IMR-90 (cell line): ENCODE measurements at regions not wholly inside any gene's neighbourhood (a gene's known extent, or its start where the extent isn't known, plus 50 kb on each side); places are given as distances from the start of the nearest gene placed in this dataset.

Experiments used
- ATAC-seq: fragments of 200-7000 bp; cut with Tn5 transposase; 2 replicates; pipeline ENCODE4 v1.9.1; 2020; ENCODE audit warnings: low read depth, mild to moderate bottlenecking, moderate library complexity
- BruUV-seq: library from RNA; stranded (reverse); fragments of 400-500 nt; replicated peaks from 2 replicates; lab custom pipeline; 2021; lab: Mats Ljungman, UMichigan
- CTCF ChIA-PET: fragments of 300-600 bp; formaldehyde crosslinking; extraction: SDS; loops from one replicate; lab custom pipeline; 2021; ENCODE audit warnings: antibody characterized with exemption; lab: Yijun Ruan, JAX
- POLR2A ChIA-PET: fragments of 300-600 bp; sonication (Branson Sonifier 250); formaldehyde crosslinking; loops from one replicate; lab custom pipeline; 2022; ENCODE audit warnings: antibody characterized with exemption; ENCODE audit not compliant: unreplicated experiment; lab: Charles Lee
- DNase-seq: peaks from one replicate; pipeline ENCODE4 v3.0.0; 2013
- H2AFZ ChIP-seq: replicated peaks from 2 replicates; pipeline ENCODE3; 2013; ENCODE audit warnings: low read length, mild to moderate bottlenecking; ENCODE audit not compliant: poor library complexity
- H2AK5ac ChIP-seq: 2 replicates; pipeline ENCODE4 v1.6.1; 2013; ENCODE audit warnings: low read depth, low read length, inconsistent platforms
- H2AK9ac ChIP-seq: replicated peaks from 2 replicates; pipeline ENCODE3; 2013; ENCODE audit warnings: mild to moderate bottlenecking, low read depth, low read length, moderate library complexity; ENCODE audit not compliant: poor library complexity
- H2BK120ac ChIP-seq: 2 replicates; pipeline ENCODE4 v1.6.1; 2013; ENCODE audit warnings: low read depth, low read length, inconsistent platforms
- H2BK15ac ChIP-seq: 3 replicates; pipeline ENCODE4 v1.6.1; 2013; ENCODE audit warnings: low read depth, low read length, inconsistent platforms
- H2BK20ac ChIP-seq: 2 replicates; pipeline ENCODE4 v1.6.1; 2013; ENCODE audit warnings: low read depth, mild to moderate bottlenecking, inconsistent platforms, low read length, moderate library complexity
- H2BK5ac ChIP-seq: 2 replicates; pipeline ENCODE4 v1.6.1; 2013; ENCODE audit warnings: mild to moderate bottlenecking, low read depth, low read length, inconsistent platforms; ENCODE audit not compliant: poor library complexity, severe bottlenecking
- H3K14ac ChIP-seq: replicated peaks from 2 replicates; pipeline ENCODE4 v1.6.1; 2013; ENCODE audit warnings: low read depth, low read length, inconsistent platforms
- H3K18ac ChIP-seq: 2 replicates; pipeline ENCODE4 v1.6.1; 2013; ENCODE audit warnings: low read depth, low read length, control low read depth
- H3K23ac ChIP-seq: 2 replicates; pipeline ENCODE4 v1.6.1; 2013; ENCODE audit warnings: low read depth, low read length, inconsistent platforms
- H3K27ac ChIP-seq: 2 replicates; pipeline ENCODE4 v1.5.1; 2013; ENCODE audit warnings: mild to moderate bottlenecking, control low read depth, low read length; ENCODE audit not compliant: insufficient read depth
- H3K27me3 ChIP-seq: 2 replicates; pipeline ENCODE4 v1.6.1; 2013; ENCODE audit warnings: low read length; ENCODE audit not compliant: control insufficient read depth, insufficient read depth
- H3K36me3 ChIP-seq: 2 replicates; pipeline ENCODE4 v1.6.1; 2013; ENCODE audit warnings: low read length, mixed read lengths; ENCODE audit not compliant: control insufficient read depth, insufficient read depth
- H3K4ac ChIP-seq: 2 replicates; pipeline ENCODE4 v1.6.1; 2013; ENCODE audit warnings: low read depth, low read length, inconsistent platforms
- H3K4me1 ChIP-seq: 2 replicates; pipeline ENCODE4 v1.6.1; 2013; ENCODE audit warnings: low read length, mixed read lengths; ENCODE audit not compliant: control insufficient read depth, insufficient read depth
- H3K4me2 ChIP-seq: 2 replicates; pipeline ENCODE4 v1.6.1; 2013; ENCODE audit warnings: low read depth, mild to moderate bottlenecking, control low read depth, low read length, moderate library complexity
- H3K4me3 ChIP-seq: 2 replicates; pipeline ENCODE4 v1.5.1; 2013; ENCODE audit warnings: low read depth, mild to moderate bottlenecking, control low read depth, low read length, moderate library complexity; ENCODE audit not compliant: insufficient read depth
- H3K56ac ChIP-seq: 2 replicates; pipeline ENCODE4 v1.6.1; 2013; ENCODE audit warnings: low read length, inconsistent platforms; ENCODE audit not compliant: insufficient read depth; ENCODE audit errors: extremely low read depth
- H3K79me1 ChIP-seq, 2 experiments: 2 replicates each; pipeline ENCODE4 v1.6.1; 2013; ENCODE audit warnings: low read length in 2 of 2, inconsistent platforms in 1 of 2, low read depth in 1 of 2
- H3K9ac ChIP-seq: 2 replicates; pipeline ENCODE4 v1.6.1; 2013; ENCODE audit warnings: low read depth, low read length, control low read depth
- H3K9me1 ChIP-seq: 2 replicates; pipeline ENCODE4 v1.6.1; 2013; ENCODE audit warnings: low read length, inconsistent platforms; ENCODE audit not compliant: insufficient read depth
- H3K9me3 ChIP-seq: 2 replicates; pipeline ENCODE4 v1.6.1; 2013; ENCODE audit warnings: low read length; ENCODE audit not compliant: control insufficient read depth, insufficient read depth
- H4K20me1 ChIP-seq: 2 replicates; pipeline ENCODE4 v1.6.1; 2013; ENCODE audit warnings: low read length, inconsistent platforms; ENCODE audit not compliant: insufficient read depth
- H4K5ac ChIP-seq: 2 replicates; pipeline ENCODE4 v1.6.1; 2013; ENCODE audit warnings: mild to moderate bottlenecking, low read depth, low read length, control low read depth
- H4K8ac ChIP-seq, 2 experiments: 2 replicates each; pipeline ENCODE4 v1.6.1; 2013; ENCODE audit warnings: low read depth in 2 of 2, low read length in 2 of 2, control low read depth in 1 of 2, inconsistent platforms in 1 of 2
- H4K91ac ChIP-seq: 2 replicates; pipeline ENCODE4 v1.6.1; 2013; ENCODE audit warnings: low read depth, low read length, inconsistent platforms; ENCODE audit not compliant: insufficient read depth
- BHLHE40 ChIP-seq: fragments of 150-350 bp; IDR thresholded peaks from 2 replicates; pipeline ENCODE4 v1.6.1; 2016; ENCODE audit warnings: mild to moderate bottlenecking, low read depth, low read length
- CHD1 ChIP-seq: IDR thresholded peaks from 2 replicates; pipeline ENCODE4 v1.6.1; 2012; ENCODE audit warnings: low read depth, low read length, improper control_type of control experiment
- FOS ChIP-seq: fragments of 150-350 bp; IDR thresholded peaks from 2 replicates; pipeline ENCODE4 v1.6.1; 2016; ENCODE audit warnings: low read depth, low read length
- MAZ ChIP-seq: IDR thresholded peaks from 2 replicates; pipeline ENCODE4 v1.6.1; 2012; ENCODE audit warnings: low read depth, mild to moderate bottlenecking, low read length, improper control_type of control experiment, moderate library complexity, borderline replicate concordance
- MXI1 ChIP-seq: IDR thresholded peaks from 2 replicates; pipeline ENCODE4 v1.6.1; 2012; ENCODE audit warnings: low read depth, mild to moderate bottlenecking, low read length, moderate library complexity, borderline replicate concordance
- POLR2A ChIP-seq: IDR thresholded peaks from 2 replicates; pipeline ENCODE4 v1.6.1; 2012; ENCODE audit warnings: mild to moderate bottlenecking, low read depth, low read length
- RCOR1 ChIP-seq: IDR thresholded peaks from 2 replicates; pipeline ENCODE4 v1.6.1; 2012; ENCODE audit warnings: mild to moderate bottlenecking, low read length, improper control_type of control experiment; ENCODE audit not compliant: insufficient replicate concordance
- SMC3 ChIP-seq: fragments of 150-350 bp; IDR thresholded peaks from 2 replicates; pipeline ENCODE4 v1.6.1; 2016; ENCODE audit warnings: low read depth, mild to moderate bottlenecking, antibody characterized with exemption, low read length, moderate library complexity
- WGBS, 2 experiments: methylation state at CpG; one replicate each; pipeline versions ENCODE4 v1.1.5 to v1.1.7; 2013; ENCODE audit warnings: missing lambda C conversion rate in 2 of 2; ENCODE audit not compliant: insufficient read length in 1 of 2; ENCODE audit errors: extremely low coverage in 2 of 2; 5-methylcytosine and 5-hydroxymethylcytosine counted together
- dilution Hi-C: fragments of 300-500 bp; cut with HindIII; formaldehyde crosslinking; loops from one replicate; pipeline ENCODE4 v1.14.3; 2018; ENCODE audit warnings: low sequenced_read_pairs; ENCODE audit not compliant: unreplicated experiment
- in situ Hi-C: fragments of 300-500 bp; cut with MboI; formaldehyde crosslinking; loops from 3 replicates; pipeline ENCODE4 v1.14.3; 2019; ENCODE audit warnings: low sequenced_read_pairs, inconsistent platforms, mixed read lengths
- intact Hi-C: fragments of 100-400 bp; cut with micrococcal nuclease; formaldehyde crosslinking; loops from 2 replicates; pipeline ENCODE4 v1.10.0; 2022
- TF ChIP-seq, protein P1 (sequence below): conservative IDR thresholded peaks from 2 replicates; pipeline ENCODE4 v1.5.1; 2012; ENCODE audit warnings: mild to moderate bottlenecking, low read depth, low read length, improper control_type of control experiment
- TF ChIP-seq, protein P2 (sequence below): fragments of 150-350 bp; IDR thresholded peaks from 2 replicates; pipeline ENCODE4 v1.6.1; 2016; ENCODE audit warnings: low read depth, mild to moderate bottlenecking, low read length, moderate library complexity, borderline replicate concordance
- TF ChIP-seq, protein P3 (sequence below): fragments of 150-350 bp; IDR thresholded peaks from 2 replicates; pipeline ENCODE4 v1.6.1; 2017; ENCODE audit warnings: mild to moderate bottlenecking, antibody characterized with exemption, low read length, low read depth

DNA sequence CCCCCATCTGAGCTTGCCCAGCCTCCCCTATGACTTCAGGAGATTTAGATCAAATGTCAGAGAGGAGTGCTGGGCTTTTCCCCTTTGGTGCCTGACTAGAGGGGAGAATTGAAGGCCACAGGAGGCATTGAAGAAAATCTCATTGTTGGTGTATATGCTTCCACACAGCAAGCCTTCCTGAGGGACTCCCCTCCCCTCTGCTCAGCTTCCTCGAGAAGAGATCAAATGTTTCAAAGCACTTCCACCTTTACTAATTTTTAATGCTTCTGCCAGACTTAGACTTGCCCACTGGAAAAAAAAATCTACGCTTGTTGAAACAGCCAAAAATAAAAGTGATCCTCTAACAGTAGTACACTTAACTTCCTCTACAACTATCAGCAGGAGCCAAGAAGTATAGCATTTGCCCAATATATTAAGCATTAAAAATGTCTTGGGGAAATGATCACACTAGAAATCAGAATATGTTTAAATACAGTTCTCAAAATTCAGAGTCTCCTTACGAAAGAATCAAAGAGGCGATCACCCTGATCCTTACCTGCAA lies 79.3 kb downstream of the FZD1 start:
- H4K8ac ChIP-seq, result no peak overlapping the region

More for the DNA sequence above, 79.3 kb downstream of the FZD1 start:
- DNase-seq (no peak), ATAC-seq (no peak)
- no peak overlapping the region for H3K14ac ChIP-seq
- no peak overlapping the region for H3K4me3 ChIP-seq
- dilution Hi-C loops (no loop called here), in situ Hi-C loops (no loop called here), intact Hi-C loops (no loop called here)
- no peak overlapping the region for H2BK15ac ChIP-seq
- no peak overlapping the region for H4K91ac ChIP-seq
- H3K18ac ChIP-seq, result no peak overlapping the region
- H3K56ac ChIP-seq, result no peak overlapping the region
- no peak overlapping the region for H3K9ac ChIP-seq
- no peak overlapping the region for H2AK5ac ChIP-seq
- no peak overlapping the region for H2AK9ac ChIP-seq
- no peak overlapping the region for H2AFZ ChIP-seq
- H4K5ac ChIP-seq, result no peak overlapping the region
- H2BK5ac ChIP-seq, result no peak overlapping the region
- no peak overlapping the region for H2BK120ac ChIP-seq
- no peak overlapping the region for H3K23ac ChIP-seq
- ChIA-PET POLR2A (no interaction called here), CTCF (no interaction called here)
- no peaks in the 10 kb centered on the region for H3K9me3 ChIP-seq
- no peaks in the 10 kb centered on the region for H3K9me1 ChIP-seq
- no CpG with 5 or more reads among the region's 4 CpGs for WGBS, 2 experiments
- no peak overlapping the region for H3K27ac ChIP-seq
- no peaks in the 10 kb centered on the region for H3K36me3 ChIP-seq
- no peaks in the 10 kb centered on the region for H3K79me1 ChIP-seq
- no peaks in the 10 kb centered on the region for H4K20me1 ChIP-seq
- H3K4ac ChIP-seq, result no peak overlapping the region
- H3K4me1 ChIP-seq, result no peaks in the 10 kb centered on the region; the same call in 1 of the 2 replicates
- no peak for TF ChIP-seq BHLHE40
- TF ChIP-seq FOS, result no peak
- TF ChIP-seq, protein P1, sequence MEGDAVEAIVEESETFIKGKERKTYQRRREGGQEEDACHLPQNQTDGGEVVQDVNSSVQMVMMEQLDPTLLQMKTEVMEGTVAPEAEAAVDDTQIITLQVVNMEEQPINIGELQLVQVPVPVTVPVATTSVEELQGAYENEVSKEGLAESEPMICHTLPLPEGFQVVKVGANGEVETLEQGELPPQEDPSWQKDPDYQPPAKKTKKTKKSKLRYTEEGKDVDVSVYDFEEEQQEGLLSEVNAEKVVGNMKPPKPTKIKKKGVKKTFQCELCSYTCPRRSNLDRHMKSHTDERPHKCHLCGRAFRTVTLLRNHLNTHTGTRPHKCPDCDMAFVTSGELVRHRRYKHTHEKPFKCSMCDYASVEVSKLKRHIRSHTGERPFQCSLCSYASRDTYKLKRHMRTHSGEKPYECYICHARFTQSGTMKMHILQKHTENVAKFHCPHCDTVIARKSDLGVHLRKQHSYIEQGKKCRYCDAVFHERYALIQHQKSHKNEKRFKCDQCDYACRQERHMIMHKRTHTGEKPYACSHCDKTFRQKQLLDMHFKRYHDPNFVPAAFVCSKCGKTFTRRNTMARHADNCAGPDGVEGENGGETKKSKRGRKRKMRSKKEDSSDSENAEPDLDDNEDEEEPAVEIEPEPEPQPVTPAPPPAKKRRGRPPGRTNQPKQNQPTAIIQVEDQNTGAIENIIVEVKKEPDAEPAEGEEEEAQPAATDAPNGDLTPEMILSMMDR, result no peak
- no peak for TF ChIP-seq CHD1
- TF ChIP-seq, protein P2, sequence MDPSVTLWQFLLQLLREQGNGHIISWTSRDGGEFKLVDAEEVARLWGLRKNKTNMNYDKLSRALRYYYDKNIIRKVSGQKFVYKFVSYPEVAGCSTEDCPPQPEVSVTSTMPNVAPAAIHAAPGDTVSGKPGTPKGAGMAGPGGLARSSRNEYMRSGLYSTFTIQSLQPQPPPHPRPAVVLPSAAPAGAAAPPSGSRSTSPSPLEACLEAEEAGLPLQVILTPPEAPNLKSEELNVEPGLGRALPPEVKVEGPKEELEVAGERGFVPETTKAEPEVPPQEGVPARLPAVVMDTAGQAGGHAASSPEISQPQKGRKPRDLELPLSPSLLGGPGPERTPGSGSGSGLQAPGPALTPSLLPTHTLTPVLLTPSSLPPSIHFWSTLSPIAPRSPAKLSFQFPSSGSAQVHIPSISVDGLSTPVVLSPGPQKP, result no peak
- TF ChIP-seq, protein P3, sequence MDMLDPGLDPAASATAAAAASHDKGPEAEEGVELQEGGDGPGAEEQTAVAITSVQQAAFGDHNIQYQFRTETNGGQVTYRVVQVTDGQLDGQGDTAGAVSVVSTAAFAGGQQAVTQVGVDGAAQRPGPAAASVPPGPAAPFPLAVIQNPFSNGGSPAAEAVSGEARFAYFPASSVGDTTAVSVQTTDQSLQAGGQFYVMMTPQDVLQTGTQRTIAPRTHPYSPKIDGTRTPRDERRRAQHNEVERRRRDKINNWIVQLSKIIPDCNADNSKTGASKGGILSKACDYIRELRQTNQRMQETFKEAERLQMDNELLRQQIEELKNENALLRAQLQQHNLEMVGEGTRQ, result no peak
- TF ChIP-seq MXI1, result no peak
- TF ChIP-seq RCOR1, result no peak
- TF ChIP-seq POLR2A, result no peak
- TF ChIP-seq MAZ, result no peak
- TF ChIP-seq SMC3, result no peak
- BruUV-seq, result no TSS peak
- H2BK20ac ChIP-seq, result no peak overlapping the region
- H3K4me2 ChIP-seq, result no peak overlapping the region
- H3K27me3 ChIP-seq, result peaks cover 17% of the 10 kb centered on the region
